ENCODE measurements at regions not wholly inside any gene's neighbourhood (a gene's known extent, or its start where the extent isn't known, plus 50 kb on each side); places are given as distances from the start of the nearest gene placed in this dataset.

DNA sequence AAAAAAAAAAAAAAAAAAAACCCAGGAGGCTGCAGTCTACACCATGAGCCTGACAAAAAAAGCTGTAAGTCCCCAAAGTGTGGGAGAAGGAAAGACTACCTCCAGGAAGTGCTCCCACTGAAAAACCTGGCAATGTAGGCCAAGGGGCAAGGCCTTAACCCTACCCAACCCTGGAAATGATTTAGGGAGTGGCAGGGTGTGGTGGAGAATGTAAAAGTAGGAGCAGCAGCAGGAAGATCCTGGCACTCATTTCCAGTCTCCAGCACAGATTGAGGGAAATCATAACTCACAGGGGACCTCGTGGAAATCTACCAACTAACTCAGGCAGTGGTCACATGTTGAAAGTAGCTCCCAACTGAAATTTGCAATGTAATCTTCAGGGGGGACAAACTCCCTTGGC lies 839.5 kb downstream of the EPHA3 start:
- TF ChIP-seq, protein P1, sequence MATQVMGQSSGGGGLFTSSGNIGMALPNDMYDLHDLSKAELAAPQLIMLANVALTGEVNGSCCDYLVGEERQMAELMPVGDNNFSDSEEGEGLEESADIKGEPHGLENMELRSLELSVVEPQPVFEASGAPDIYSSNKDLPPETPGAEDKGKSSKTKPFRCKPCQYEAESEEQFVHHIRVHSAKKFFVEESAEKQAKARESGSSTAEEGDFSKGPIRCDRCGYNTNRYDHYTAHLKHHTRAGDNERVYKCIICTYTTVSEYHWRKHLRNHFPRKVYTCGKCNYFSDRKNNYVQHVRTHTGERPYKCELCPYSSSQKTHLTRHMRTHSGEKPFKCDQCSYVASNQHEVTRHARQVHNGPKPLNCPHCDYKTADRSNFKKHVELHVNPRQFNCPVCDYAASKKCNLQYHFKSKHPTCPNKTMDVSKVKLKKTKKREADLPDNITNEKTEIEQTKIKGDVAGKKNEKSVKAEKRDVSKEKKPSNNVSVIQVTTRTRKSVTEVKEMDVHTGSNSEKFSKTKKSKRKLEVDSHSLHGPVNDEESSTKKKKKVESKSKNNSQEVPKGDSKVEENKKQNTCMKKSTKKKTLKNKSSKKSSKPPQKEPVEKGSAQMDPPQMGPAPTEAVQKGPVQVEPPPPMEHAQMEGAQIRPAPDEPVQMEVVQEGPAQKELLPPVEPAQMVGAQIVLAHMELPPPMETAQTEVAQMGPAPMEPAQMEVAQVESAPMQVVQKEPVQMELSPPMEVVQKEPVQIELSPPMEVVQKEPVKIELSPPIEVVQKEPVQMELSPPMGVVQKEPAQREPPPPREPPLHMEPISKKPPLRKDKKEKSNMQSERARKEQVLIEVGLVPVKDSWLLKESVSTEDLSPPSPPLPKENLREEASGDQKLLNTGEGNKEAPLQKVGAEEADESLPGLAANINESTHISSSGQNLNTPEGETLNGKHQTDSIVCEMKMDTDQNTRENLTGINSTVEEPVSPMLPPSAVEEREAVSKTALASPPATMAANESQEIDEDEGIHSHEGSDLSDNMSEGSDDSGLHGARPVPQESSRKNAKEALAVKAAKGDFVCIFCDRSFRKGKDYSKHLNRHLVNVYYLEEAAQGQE (IDR thresholded peaks at IDR 0.05; ENCODE audit: insufficient replicate concordance, low read depth), result no peak
- no peak for TF ChIP-seq POLR2AphosphoS5 (IDR thresholded peaks at IDR 0.05; ENCODE audit: low read depth)
- TF ChIP-seq, protein P2, sequence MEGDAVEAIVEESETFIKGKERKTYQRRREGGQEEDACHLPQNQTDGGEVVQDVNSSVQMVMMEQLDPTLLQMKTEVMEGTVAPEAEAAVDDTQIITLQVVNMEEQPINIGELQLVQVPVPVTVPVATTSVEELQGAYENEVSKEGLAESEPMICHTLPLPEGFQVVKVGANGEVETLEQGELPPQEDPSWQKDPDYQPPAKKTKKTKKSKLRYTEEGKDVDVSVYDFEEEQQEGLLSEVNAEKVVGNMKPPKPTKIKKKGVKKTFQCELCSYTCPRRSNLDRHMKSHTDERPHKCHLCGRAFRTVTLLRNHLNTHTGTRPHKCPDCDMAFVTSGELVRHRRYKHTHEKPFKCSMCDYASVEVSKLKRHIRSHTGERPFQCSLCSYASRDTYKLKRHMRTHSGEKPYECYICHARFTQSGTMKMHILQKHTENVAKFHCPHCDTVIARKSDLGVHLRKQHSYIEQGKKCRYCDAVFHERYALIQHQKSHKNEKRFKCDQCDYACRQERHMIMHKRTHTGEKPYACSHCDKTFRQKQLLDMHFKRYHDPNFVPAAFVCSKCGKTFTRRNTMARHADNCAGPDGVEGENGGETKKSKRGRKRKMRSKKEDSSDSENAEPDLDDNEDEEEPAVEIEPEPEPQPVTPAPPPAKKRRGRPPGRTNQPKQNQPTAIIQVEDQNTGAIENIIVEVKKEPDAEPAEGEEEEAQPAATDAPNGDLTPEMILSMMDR (IDR thresholded peaks at IDR 0.05; ENCODE audit: insufficient read depth, low read length), result no peak
- no peak for TF ChIP-seq GABPA (IDR thresholded peaks at IDR 0.05; ENCODE audit: low read depth)
